Peyer's patch (tissue), 4 donors: ENCODE measurements at regions not wholly inside any gene's neighbourhood (a gene's known extent, or its start where the extent isn't known, plus 50 kb on each side); places are given as distances from the start of the nearest gene placed in this dataset.

Source experiments
- CTCF ChIP-seq, 6 experiments: fragments of 450-650 bp in 4 of 6; fragments of 200-600 bp in 2 of 6; sonication (generic) in 1 of 6; IDR thresholded peaks; one replicate each; pipeline ENCODE4 v1.5.1; 2017 to 2019; ENCODE audit warnings: antibody characterized with exemption in 6 of 6, mild to moderate bottlenecking in 3 of 6, moderate library complexity in 1 of 6
- POLR2A ChIP-seq, 2 donors: fragments of 450-650 bp; IDR thresholded peaks; one replicate each; pipeline ENCODE4 v1.5.1; 2017; ENCODE audit warnings: antibody characterized with exemption in 2 of 2, mild to moderate bottlenecking in 2 of 2, moderate library complexity in 2 of 2

GRCh38 chr7:156537006-156537405, 103.6 kb upstream of the RNF32 start:
- TF ChIP-seq CTCF (IDR thresholded peaks at IDR 0.05), result no peak
- TF ChIP-seq POLR2A (IDR thresholded peaks at IDR 0.05), result no peak
